ENCODE measurements at regions not wholly inside any gene's neighbourhood (a gene's known extent, or its start where the extent isn't known, plus 50 kb on each side); places are given as distances from the start of the nearest gene placed in this dataset.

DNA sequence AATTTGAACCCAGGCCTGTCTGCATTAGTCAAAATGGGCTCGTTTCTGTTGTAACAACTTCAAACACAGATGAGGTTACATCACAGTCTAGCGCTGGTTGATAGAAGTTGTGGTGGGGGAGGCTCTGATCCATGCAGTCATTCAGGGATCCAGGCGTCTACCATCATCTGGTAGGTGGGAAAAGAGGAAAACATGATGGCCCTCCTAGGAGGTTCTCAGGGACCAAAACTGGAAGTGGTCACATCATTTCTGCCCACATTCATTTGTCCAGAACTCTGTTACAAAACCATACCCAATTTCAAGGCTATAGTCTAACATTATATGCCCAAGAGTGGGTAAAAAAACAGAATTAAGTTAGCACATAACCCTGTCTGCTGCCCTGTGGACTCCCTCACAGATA, 135.1 kb downstream of the PHETA1 start:
- TF ChIP-seq, protein P1, sequence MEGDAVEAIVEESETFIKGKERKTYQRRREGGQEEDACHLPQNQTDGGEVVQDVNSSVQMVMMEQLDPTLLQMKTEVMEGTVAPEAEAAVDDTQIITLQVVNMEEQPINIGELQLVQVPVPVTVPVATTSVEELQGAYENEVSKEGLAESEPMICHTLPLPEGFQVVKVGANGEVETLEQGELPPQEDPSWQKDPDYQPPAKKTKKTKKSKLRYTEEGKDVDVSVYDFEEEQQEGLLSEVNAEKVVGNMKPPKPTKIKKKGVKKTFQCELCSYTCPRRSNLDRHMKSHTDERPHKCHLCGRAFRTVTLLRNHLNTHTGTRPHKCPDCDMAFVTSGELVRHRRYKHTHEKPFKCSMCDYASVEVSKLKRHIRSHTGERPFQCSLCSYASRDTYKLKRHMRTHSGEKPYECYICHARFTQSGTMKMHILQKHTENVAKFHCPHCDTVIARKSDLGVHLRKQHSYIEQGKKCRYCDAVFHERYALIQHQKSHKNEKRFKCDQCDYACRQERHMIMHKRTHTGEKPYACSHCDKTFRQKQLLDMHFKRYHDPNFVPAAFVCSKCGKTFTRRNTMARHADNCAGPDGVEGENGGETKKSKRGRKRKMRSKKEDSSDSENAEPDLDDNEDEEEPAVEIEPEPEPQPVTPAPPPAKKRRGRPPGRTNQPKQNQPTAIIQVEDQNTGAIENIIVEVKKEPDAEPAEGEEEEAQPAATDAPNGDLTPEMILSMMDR (conservative IDR thresholded peaks at IDR 0.05; ENCODE audit: low read depth, low read length): no peak
- H3K4me3 ChIP-seq (IDR thresholded peaks at IDR 0.05; ENCODE audit: insufficient read depth, low read depth, low read length): no peak overlapping the region
- H4K20me1 ChIP-seq (ENCODE audit: insufficient read depth): no peaks in the 10 kb centered on the region
- H3K4me1 ChIP-seq (ENCODE audit: low read depth, poor library complexity, severe bottlenecking): no peaks in the 10 kb centered on the region
- no peaks in the 10 kb centered on the region for H3K36me3 ChIP-seq (ENCODE audit: insufficient read depth)
- H3K4me2 ChIP-seq: no peak overlapping the region
- H3K79me2 ChIP-seq (ENCODE audit: insufficient read depth, low read depth): no peaks in the 10 kb centered on the region
- no peak overlapping the region for H3K9ac ChIP-seq
- H3K27ac ChIP-seq: no peak overlapping the region
- no peak overlapping the region for H2AFZ ChIP-seq (ENCODE audit: low read depth)
- H3K27me3 ChIP-seq (ENCODE audit: insufficient read depth, low read depth): no peaks in the 10 kb centered on the region

DNA sequence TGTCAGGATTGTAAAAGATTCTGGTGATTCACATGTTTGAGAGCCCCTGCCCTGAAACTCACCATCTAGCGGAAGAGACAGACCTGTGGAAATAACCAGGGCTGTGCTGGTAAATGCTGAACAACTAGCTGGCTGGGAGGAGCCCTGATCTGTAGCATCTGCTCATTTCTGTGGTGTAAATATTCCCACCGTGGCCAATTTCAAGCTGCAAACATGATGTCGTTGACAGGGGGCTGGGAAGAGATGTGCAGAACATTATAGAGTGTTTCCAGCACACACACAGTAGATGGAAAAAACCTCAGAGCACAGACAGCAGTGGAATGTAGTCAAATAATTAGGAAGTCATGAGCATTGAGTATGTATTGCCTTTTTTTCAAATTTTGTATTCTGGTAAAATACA, 138.2 kb downstream of the PHETA1 start:
- no peak overlapping the region for H3K4me3 ChIP-seq (IDR thresholded peaks at IDR 0.05; ENCODE audit: insufficient read depth, low read depth, low read length)
- TF ChIP-seq, protein P1 (conservative IDR thresholded peaks at IDR 0.05; ENCODE audit: low read depth, low read length): no peak
- H3K27ac ChIP-seq: no peak overlapping the region
- H4K20me1 ChIP-seq (ENCODE audit: insufficient read depth): no peaks in the 10 kb centered on the region
- H3K27me3 ChIP-seq (ENCODE audit: insufficient read depth, low read depth): no peaks in the 10 kb centered on the region
- no peak overlapping the region for H3K9ac ChIP-seq
- no peak overlapping the region for H3K4me2 ChIP-seq
- no peaks in the 10 kb centered on the region for H3K79me2 ChIP-seq (ENCODE audit: insufficient read depth, low read depth)
- no peaks in the 10 kb centered on the region for H3K4me1 ChIP-seq (ENCODE audit: low read depth, poor library complexity, severe bottlenecking)
- H3K36me3 ChIP-seq (ENCODE audit: insufficient read depth): no peaks in the 10 kb centered on the region
- H2AFZ ChIP-seq (ENCODE audit: low read depth): no peak overlapping the region

DNA sequence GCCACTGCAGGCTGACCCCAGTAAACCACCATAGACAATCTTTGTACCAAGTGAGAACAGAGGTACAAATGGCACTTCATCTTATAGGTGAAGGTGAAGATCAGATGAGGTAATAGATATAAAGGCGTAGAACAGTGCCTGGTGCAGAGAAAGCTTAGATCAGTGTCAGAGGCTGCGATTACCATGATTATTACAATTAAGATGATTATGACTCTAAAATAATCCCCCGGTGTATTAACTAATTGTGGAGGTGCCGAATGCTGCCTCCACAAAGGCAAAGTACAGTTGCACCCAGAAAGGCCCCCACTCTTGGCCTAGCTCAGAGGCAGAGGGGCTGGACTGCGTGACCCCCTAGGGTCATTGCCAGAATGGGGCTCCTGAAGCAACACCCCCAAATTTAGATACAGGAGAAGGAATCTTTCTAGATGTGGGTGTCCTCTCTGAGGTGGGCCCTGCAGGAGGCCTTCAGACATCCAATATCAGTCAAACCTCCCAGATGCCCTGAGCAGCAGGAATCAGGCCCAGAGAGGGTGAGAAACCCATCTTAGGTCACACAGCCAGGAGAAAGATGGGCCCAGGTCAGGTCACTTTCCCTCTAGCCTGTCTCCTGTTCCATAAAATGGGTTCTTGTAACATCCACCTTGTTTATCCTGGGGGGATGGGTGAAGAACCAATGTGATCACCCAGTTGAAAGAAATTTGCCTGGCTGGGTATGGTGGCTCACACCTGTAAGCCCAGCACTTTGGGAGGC, 139.8 kb downstream of the PHETA1 start:
- Histone ChIP-seq H3K4me2 (no peak overlapping the region), H3K4me3 (IDR thresholded peaks at IDR 0.05; ENCODE audit: insufficient read depth, low read depth, low read length) (no peak overlapping the region), H4K20me1 (ENCODE audit: insufficient read depth) (no peaks in the 10 kb centered on the region), H3K4me1 (ENCODE audit: low read depth, poor library complexity, severe bottlenecking) (no peaks in the 10 kb centered on the region), H3K27ac (no peak overlapping the region), H3K27me3 (ENCODE audit: insufficient read depth, low read depth) (no peaks in the 10 kb centered on the region), H3K79me2 (ENCODE audit: insufficient read depth, low read depth) (no peaks in the 10 kb centered on the region), H2AFZ (ENCODE audit: low read depth) (no peak overlapping the region), H3K36me3 (ENCODE audit: insufficient read depth) (no peaks in the 10 kb centered on the region), H3K9ac (no peak overlapping the region)
- TF ChIP-seq, protein P1 (conservative IDR thresholded peaks at IDR 0.05; ENCODE audit: low read depth, low read length): no peak

DNA sequence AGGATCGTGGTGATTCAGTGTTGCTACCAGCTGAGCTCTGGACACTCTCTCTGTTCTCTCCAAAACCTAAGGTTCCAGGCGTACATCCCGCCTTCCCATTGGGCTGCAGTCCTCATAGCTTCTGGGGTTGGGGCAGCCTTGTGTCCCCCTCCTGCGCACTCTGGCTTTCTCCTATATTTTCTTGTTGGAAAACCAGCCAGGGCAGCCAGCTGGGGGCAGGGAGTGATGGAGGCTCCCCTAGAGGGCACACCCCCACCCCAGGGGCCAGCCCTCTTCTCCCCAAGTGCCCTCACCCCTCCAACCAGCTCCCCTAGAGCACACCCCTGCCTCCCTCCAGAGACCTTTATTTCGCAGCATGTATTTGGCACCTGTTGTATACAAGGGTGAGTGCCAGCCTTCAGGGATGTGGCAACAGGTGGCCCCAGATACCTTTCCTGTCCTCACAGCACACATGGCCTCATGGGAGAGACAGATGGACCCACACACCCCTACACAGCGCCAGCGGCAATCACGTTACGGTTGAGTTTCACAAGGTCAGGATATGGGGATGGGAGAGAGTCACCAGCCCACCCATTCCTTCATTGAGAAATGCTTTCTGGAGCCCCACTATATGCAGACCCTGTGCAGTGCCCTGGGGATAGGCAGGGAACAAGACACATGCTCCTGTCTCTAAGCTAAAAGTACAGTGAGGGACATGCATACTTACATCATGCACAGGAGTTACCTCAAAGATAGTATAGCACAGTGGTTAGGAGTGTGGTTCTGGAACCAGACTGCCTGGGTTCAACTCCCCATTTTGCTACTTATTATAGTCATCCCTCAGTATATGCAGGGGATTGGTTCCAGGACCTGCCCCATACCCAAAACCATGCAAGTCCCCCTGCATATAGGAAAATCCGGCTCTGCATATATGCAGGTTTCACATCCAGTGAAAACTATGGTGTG, 141.1 kb downstream of the PHETA1 start:
- TF ChIP-seq, protein P1 (conservative IDR thresholded peaks at IDR 0.05; ENCODE audit: low read depth, low read length): no peak
- H3K4me2 ChIP-seq: no peak overlapping the region
- no peaks in the 10 kb centered on the region for H3K27me3 ChIP-seq (ENCODE audit: insufficient read depth, low read depth)

More for the DNA sequence above, 141.1 kb downstream of the PHETA1 start:
- H3K4me1 ChIP-seq (ENCODE audit: low read depth, poor library complexity, severe bottlenecking): no peaks in the 10 kb centered on the region
- H2AFZ ChIP-seq (ENCODE audit: low read depth): no peak overlapping the region
- no peaks in the 10 kb centered on the region for H4K20me1 ChIP-seq (ENCODE audit: insufficient read depth)
- H3K9ac ChIP-seq: no peak overlapping the region
- no peaks in the 10 kb centered on the region for H3K79me2 ChIP-seq (ENCODE audit: insufficient read depth, low read depth)
- no peak overlapping the region for H3K27ac ChIP-seq
- no peak overlapping the region for H3K4me3 ChIP-seq (IDR thresholded peaks at IDR 0.05; ENCODE audit: insufficient read depth, low read depth, low read length)
- H3K36me3 ChIP-seq (ENCODE audit: insufficient read depth): no peaks in the 10 kb centered on the region
